ENCODE measurements at regions not wholly inside any gene's neighbourhood (a gene's known extent, or its start where the extent isn't known, plus 50 kb on each side); places are given as distances from the start of the nearest gene placed in this dataset.

DNA sequence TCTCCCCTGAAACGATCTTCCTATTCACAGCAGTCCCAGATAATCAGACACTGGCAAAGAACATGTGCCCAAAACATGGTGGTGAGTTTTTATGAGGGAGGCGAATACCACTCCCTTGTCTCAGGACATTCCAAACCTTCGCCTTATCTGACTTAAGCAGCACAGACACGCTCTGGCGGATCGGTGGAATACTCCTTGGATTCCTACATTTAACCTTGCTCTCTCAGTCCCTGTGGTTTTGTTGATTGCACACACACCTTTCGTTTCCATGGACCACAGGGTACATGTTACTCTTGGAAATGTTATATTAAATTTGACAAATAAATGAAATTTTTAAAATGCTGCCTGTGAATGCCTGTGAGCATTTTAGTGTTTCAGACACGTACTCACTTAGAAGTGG lies 87.8 kb upstream of the CPEB4 start:
- no peak for DNase-seq (ENCODE audit: low read depth in 3 of 3)

- no peak for DNase-seq (ENCODE audit: low read depth in 3 of 3)
Observed at GRCh38 chr5:173801006-173801405, 87.1 kb upstream of the CPEB4 start.

GRCh38 chr5:173802670-173803165 lies 85.4 kb upstream of the CPEB4 start:
- no peak for DNase-seq (ENCODE audit: low read depth in 3 of 3)

GRCh38 chr5:173804579-173804978 lies 83.6 kb upstream of the CPEB4 start:
- no peak for DNase-seq (ENCODE audit: low read depth in 3 of 3)

GRCh38 chr5:173806270-173807035 lies 81.7 kb upstream of the CPEB4 start:
- DNase-seq (ENCODE audit: low read depth in 3 of 3), result no peak

- no peak for DNase-seq (ENCODE audit: low read depth in 3 of 3)
Observed at GRCh38 chr5:173807181-173807655, 80.9 kb upstream of the CPEB4 start.

- DNase-seq (ENCODE audit: low read depth in 3 of 3), result no peak
Observed at GRCh38 chr5:173808079-173808808, 79.9 kb upstream of the CPEB4 start.

- no peak for DNase-seq (ENCODE audit: low read depth in 3 of 3)
Observed at GRCh38 chr5:173809014-173809413, 79.1 kb upstream of the CPEB4 start.

GRCh38 chr5:173812811-173813550 lies 75.2 kb upstream of the CPEB4 start:
- no peak for DNase-seq (ENCODE audit: low read depth in 3 of 3)

DNA sequence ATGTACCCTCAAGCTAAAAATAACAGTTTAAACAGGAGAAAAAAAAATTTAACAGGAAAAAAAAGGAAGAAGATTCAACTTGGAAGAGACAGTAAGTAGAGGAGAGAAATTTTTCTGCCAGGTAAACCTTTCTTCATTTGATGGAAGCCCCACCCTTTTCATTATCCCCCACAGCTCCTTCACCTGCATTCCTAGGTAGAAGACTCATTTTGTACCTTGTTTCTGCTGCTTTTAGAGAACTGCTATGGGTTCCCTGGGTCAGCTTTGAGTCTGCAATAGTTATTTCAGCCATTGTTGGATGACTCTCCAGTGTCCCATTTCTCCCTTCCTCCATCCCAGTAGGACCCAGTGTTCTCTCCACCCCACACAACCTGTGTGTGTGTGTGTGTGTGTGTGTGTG lies 74.1 kb upstream of the CPEB4 start:
- DNase-seq (ENCODE audit: low read depth in 3 of 3), result no peak

DNA sequence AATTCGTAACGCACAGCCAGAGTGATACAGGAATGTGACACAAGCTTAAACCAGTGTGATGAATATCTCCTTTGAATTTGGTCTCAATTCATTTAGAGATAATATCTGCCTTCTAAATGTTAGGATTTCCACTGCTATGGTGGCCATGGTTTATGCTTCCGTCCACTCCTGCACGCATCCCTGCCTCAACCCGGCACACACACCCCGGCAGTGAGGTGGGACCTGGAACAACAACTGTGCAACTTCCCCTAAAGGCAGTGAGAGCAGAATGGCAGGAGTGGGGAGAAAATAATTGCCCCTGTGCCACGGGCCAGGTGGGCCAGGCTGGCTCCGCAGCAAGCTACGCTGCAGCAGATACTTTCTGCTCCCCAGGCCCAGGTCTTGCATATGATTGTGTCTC lies 72.6 kb upstream of the CPEB4 start:
- no peak for DNase-seq (ENCODE audit: low read depth in 3 of 3)

GRCh38 chr5:173816728-173817127 lies 71.4 kb upstream of the CPEB4 start:
- DNase-seq (ENCODE audit: low read depth in 3 of 3), result no peak

GRCh38 chr5:173817561-173817960 lies 70.6 kb upstream of the CPEB4 start:
- no peak for DNase-seq (ENCODE audit: low read depth in 3 of 3)

DNA sequence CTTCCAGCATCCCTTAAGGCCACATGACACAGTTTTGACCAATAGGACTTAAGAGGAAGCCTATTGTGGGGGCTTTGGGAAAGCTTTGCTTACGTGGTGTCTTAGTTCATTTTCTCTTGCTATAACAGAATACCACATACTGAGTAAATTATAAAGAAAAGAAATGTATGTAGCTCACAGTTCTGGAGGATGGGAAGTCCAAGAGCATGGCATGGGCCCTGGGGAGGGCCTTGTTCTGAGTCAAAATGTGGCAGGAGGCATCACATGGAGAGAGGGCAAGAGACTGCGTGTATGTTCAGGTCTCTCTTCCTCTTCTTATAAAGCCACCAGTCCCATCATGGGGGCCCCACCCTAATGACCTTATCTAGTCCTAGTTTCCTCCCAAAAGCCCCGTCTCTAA lies 68.6 kb upstream of the CPEB4 start:
- DNase-seq (ENCODE audit: low read depth in 3 of 3), result no peak

DNA sequence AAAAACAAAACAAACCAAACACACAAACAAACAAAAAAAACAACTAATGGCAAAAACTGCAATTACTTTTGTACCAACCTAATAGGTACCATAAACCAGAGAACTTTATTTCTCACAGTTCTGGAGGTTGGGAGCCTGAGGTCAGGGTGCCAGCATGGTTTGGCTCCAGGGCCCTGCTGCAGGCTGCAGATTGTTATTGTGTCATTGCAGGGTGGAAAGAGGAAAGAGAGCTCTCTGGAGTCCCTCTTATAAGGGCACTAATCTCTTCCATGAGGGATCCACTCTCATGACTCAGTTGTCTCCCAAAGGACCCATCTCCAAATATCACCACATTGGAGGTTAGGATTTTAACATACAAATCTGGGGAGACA lies 64.9 kb upstream of the CPEB4 start:
- DNase-seq (ENCODE audit: low read depth in 3 of 3), result no peak

DNA sequence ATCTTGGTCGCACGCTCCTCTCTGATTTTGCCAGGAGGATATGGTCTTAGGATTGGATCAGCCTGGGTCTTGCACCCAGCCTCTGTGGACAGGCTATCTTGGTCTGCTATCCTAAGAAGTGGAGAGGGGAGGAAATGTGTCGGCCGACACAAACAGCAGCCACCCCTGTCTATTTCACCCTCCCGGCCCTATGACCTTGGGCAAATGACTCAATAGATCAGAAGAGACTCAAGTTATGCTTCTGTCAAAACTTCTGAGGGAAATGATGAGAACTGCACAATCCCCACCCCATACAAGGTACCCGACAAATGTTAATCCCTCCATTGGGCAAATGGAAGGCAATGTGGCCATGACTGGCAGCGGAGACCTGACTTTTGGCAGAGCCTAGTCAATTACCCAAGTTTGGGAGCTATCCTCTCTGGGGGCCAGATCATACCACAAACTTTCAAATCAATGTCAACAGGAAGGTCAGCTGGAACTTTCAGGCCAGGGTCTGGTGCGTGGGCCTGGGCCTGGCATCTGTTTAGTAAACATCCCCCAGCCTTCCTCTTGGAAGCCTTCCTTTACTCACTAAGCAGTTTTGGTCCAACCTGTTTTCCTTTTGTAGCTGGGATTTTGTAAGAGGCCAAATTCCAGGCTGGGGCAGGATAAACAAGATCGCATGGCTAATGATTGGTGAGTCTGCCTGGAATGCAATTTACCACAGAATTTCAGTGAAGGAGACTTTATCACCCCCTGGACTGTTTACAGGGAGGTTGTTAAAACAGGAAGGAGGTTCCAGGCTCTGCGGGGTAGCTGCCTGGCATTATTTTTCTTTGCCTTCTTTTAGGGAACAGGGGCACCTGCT lies 64.2 kb upstream of the CPEB4 start:
- DNase-seq (ENCODE audit: low read depth in 3 of 3), result no peak

- no peak for DNase-seq (ENCODE audit: low read depth in 3 of 3)
Observed at GRCh38 chr5:173825215-173825865, 62.8 kb upstream of the CPEB4 start.

DNA sequence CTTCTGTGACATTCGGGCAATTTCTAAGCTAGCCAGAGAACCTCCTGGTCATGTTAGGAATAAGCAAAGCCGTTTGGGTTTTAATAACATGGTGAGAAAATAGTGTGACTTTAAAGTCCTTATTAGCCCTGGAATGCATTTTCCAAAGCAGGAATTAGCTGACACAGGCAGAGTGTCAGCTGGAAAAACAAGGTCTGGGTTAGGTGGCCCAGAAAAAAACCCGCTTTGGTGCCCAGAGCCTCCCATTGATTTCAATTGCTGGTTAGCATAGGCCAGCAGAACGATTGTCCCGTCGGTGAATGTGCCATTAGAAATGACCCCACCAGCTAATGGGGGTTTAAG lies 62.1 kb upstream of the CPEB4 start:
- no peak for DNase-seq (ENCODE audit: low read depth in 3 of 3)

- no peak for DNase-seq (ENCODE audit: low read depth in 3 of 3)
Observed at GRCh38 chr5:173826428-173827350, 61.5 kb upstream of the CPEB4 start.

DNA sequence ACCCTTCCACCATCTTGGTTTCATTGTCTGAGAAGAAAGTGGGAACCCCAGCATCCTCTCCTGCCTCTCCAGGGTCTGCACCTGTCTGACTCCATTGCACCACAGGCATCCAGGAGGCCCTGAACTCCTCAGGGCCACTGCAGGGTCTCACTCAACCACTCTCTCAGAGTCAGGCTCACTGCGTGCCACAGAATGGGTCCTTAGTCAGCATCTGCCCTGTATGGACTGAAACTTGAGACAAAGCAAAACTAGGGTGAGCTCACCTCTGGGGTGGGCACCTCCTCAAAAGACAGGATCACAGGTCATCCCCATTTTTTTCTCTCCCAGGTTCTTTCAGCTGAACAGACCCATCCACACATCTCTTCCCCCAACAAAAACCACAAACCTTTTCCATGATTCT lies 59.2 kb upstream of the CPEB4 start:
- no peak for DNase-seq (ENCODE audit: low read depth in 3 of 3)

Measured in stimulated activated CD4-positive, alpha-beta T cell treated with anti-CD3 and anti-CD28 coated beads, TNF-alpha, amount 100 ng/mL, for 24 hours (primary cell).